ENCODE measurements at regions not wholly inside any gene's neighbourhood (a gene's known extent, or its start where the extent isn't known, plus 50 kb on each side); places are given as distances from the start of the nearest gene placed in this dataset.

DNA sequence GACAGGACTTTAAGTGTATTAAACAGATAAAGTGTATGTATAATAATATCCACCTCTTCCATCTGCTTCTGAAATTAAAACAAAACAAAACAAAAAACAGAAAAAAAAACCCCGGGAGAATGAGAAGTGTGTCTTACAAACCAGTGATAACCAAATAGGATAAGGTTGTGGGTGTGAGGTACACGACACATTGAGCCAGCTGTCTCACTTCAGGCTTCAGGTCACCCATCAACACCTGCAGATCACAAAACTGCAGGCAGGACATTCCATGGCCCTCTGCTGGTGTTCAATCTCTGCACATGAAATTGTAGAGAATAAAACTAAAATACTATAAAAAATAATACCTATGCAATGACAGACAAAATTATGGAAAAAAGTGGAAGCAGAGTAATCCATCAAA is 339.9 kb downstream of the SFMBT2 start (continued):
- TF ChIP-seq SP1 (IDR thresholded peaks at IDR 0.05; ENCODE audit: low read depth): no peak

DNA sequence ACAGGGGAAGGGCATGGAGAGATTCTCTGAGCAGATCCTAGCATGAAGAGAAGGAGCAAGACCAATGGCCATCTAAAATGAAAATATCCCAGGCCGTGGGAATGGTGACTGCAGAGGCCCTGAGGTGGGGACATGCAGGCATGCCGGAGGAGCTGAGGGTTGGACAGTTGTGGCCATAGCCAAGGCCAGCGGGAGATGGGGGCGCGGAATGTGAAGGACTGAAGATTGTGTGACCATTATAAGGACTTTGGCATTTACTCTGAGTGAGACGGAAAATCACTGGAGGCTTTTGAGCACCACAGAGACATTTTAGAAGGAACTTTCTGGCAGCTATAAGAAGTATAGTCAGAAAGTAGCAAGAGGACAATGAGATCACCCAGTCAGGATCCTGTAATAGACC is 341.1 kb downstream of the SFMBT2 start:
- ChIA-PET CTCF (no interaction called here), POLR2A (no interaction called here), RAD21 (ENCODE audit: low non-redundant PET in 1 of 2, low total read pairs in 2 of 2, uncharacterized antibody in 2 of 2, unreplicated experiment in 2 of 2) (no interaction called here)
- no peak overlapping the region for H3K27ac ChIP-seq (ENCODE audit: low read depth, low read length)
- intact Hi-C loops (cut with micrococcal nuclease): no loop called here
- BruUV-seq (replicated peaks): no TSS peak
- ATAC-seq (no peak), DNase-seq (ENCODE audit: low read depth, low spot score) (no peak)
- H3K27me3 ChIP-seq (ENCODE audit: insufficient read depth, low read length): peaks cover 5% of the 10 kb centered on the region; the same call in 1 of the 2 replicates
- no peaks in the 10 kb centered on the region for H3K4me1 ChIP-seq (ENCODE audit: control insufficient read depth in 1 of 2, insufficient read depth in 2 of 2, low read length in 2 of 2)
- no peaks in the 10 kb centered on the region for H4K20me1 ChIP-seq (ENCODE audit: insufficient read depth)
- H3K36me3 ChIP-seq (ENCODE audit: control insufficient read depth in 1 of 2, insufficient read depth in 2 of 2, low read length in 2 of 2): no peaks in the 10 kb centered on the region
- no peak overlapping the region for H3K4me2 ChIP-seq (ENCODE audit: low read length)
- no peaks in the 10 kb centered on the region for H3K9me2 ChIP-seq (ENCODE audit: insufficient read depth)
- TF ChIP-seq TCF7L2 (IDR thresholded peaks at IDR 0.05; ENCODE audit: borderline replicate concordance, extremely low read depth, insufficient read depth, insufficient read length): no peak
- TF ChIP-seq, protein P1, sequence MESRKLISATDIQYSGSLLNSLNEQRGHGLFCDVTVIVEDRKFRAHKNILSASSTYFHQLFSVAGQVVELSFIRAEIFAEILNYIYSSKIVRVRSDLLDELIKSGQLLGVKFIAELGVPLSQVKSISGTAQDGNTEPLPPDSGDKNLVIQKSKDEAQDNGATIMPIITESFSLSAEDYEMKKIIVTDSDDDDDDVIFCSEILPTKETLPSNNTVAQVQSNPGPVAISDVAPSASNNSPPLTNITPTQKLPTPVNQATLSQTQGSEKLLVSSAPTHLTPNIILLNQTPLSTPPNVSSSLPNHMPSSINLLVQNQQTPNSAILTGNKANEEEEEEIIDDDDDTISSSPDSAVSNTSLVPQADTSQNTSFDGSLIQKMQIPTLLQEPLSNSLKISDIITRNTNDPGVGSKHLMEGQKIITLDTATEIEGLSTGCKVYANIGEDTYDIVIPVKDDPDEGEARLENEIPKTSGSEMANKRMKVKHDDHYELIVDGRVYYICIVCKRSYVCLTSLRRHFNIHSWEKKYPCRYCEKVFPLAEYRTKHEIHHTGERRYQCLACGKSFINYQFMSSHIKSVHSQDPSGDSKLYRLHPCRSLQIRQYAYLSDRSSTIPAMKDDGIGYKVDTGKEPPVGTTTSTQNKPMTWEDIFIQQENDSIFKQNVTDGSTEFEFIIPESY (IDR thresholded peaks at IDR 0.05; ENCODE audit: extremely low read depth, insufficient replicate concordance, low read length): no peak
- TF ChIP-seq SIN3A (IDR thresholded peaks at IDR 0.05; ENCODE audit: low read depth): no peak
- no peak for TF ChIP-seq JUND (IDR thresholded peaks at IDR 0.05)
- TF ChIP-seq ELF1 (IDR thresholded peaks at IDR 0.05; ENCODE audit: borderline replicate concordance, low read depth): no peak
- TF ChIP-seq SRF (IDR thresholded peaks at IDR 0.05; ENCODE audit: low read depth): no peak
- TF ChIP-seq POLR2AphosphoS5 (IDR thresholded peaks at IDR 0.05; ENCODE audit: low read depth, low read length): no peak
- no peak for TF ChIP-seq ZFX (IDR thresholded peaks at IDR 0.05)
- TF ChIP-seq, protein P2, sequence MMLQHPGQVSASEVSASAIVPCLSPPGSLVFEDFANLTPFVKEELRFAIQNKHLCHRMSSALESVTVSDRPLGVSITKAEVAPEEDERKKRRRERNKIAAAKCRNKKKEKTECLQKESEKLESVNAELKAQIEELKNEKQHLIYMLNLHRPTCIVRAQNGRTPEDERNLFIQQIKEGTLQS (IDR thresholded peaks at IDR 0.05): no peak
- no peak for TF ChIP-seq SP1 (IDR thresholded peaks at IDR 0.05; ENCODE audit: low read depth)
- no peak for TF ChIP-seq FOSL1 (IDR thresholded peaks at IDR 0.05; ENCODE audit: low read depth)
- no peak for TF ChIP-seq YY1 (IDR thresholded peaks at IDR 0.05; ENCODE audit: extremely low read depth, insufficient replicate concordance, low read depth, low read length)
- no peak for TF ChIP-seq EZH2phosphoT487 (IDR thresholded peaks at IDR 0.05; ENCODE audit: borderline replicate concordance)
- no peak for TF ChIP-seq RAD21 (IDR thresholded peaks at IDR 0.05; ENCODE audit: low read depth)
- H3K9me3 ChIP-seq (ENCODE audit: control insufficient read depth in 1 of 2, insufficient read depth in 1 of 2, low read depth in 1 of 2, low read length in 2 of 2): no peaks in the 10 kb centered on the region
- H2AFZ ChIP-seq (ENCODE audit: low read depth, low read length, poor library complexity, severe bottlenecking): no peak overlapping the region
- H3K9ac ChIP-seq (ENCODE audit: low read length): no peak overlapping the region
- H3K79me2 ChIP-seq (ENCODE audit: insufficient read depth, low read length): no peaks in the 10 kb centered on the region
- H3K4me3 ChIP-seq (replicated peaks in 1 of 2; ENCODE audit: low read depth in 1 of 2, low read length in 2 of 2): no peak overlapping the region

All from HCT116 (cell line).